Vagina (tissue), 2 donors: ENCODE measurements at regions not wholly inside any gene's neighbourhood (a gene's known extent, or its start where the extent isn't known, plus 50 kb on each side); places are given as distances from the start of the nearest gene placed in this dataset.

Source experiments
- CTCF ChIP-seq, 3 experiments: fragments of 450-650 bp in 2 of 3; fragments of 200-600 bp in 1 of 3; sonication (generic) in 1 of 3; IDR thresholded peaks; one replicate each; pipeline ENCODE4 v1.5.1; 2017 to 2019; ENCODE audit warnings: antibody characterized with exemption in 3 of 3, mild to moderate bottlenecking in 2 of 3, moderate library complexity in 2 of 3
- POLR2A ChIP-seq, 2 donors: fragments of 450-650 bp; IDR thresholded peaks; one replicate each; pipeline ENCODE4 v1.6.1; 2017; ENCODE audit warnings: antibody characterized with exemption in 2 of 2, mild to moderate bottlenecking in 2 of 2, moderate library complexity in 2 of 2

- no peak for TF ChIP-seq POLR2A (IDR thresholded peaks at IDR 0.05)
- no peak for TF ChIP-seq CTCF (IDR thresholded peaks at IDR 0.05)
Observed at GRCh38 chr14:28301179-28301578, 465.4 kb upstream of the FOXG1 start.
